GM23338 (cell line): ENCODE measurements at regions not wholly inside any gene's neighbourhood (a gene's known extent, or its start where the extent isn't known, plus 50 kb on each side); places are given as distances from the start of the nearest gene placed in this dataset.

Experiments
- ATAC-seq: fragments of 200-7000 bp; cut with Tn5 transposase; 3 replicates; pipeline ENCODE4 v1.9.1; 2020
- DNase-seq: peaks from one replicate; pipeline ENCODE4 v3.0.0-alpha.2; 2015; ENCODE audit warnings: low spot score
- H2AFZ ChIP-seq: fragments of 200-600 bp; sonication (generic); 2 replicates; pipeline ENCODE4 v1.8.0; 2016; ENCODE audit warnings: antibody characterized with exemption, mild to moderate bottlenecking, moderate library complexity
- H3F3A ChIP-seq: fragments of 200-600 bp; sonication (generic); replicated peaks from 2 replicates; pipeline ENCODE4 v1.8.0; 2017; ENCODE audit warnings: antibody characterized with exemption, mixed run types, low read depth
- H3K27ac ChIP-seq: fragments of 200-600 bp; sonication (generic); 2 replicates; pipeline ENCODE4 v1.6.1; 2016; ENCODE audit warnings: low read depth
- H3K27me3 ChIP-seq: fragments of 200-600 bp; sonication (generic); 2 replicates; pipeline ENCODE4 v1.8.0; 2016; ENCODE audit warnings: mild to moderate bottlenecking, mixed run types, moderate library complexity; ENCODE audit not compliant: insufficient read depth
- H3K36me3 ChIP-seq: fragments of 200-600 bp; sonication (generic); 2 replicates; pipeline ENCODE4 v1.8.0; 2016; ENCODE audit warnings: mild to moderate bottlenecking; ENCODE audit not compliant: insufficient read depth
- H3K4me1 ChIP-seq: fragments of 200-600 bp; sonication (generic); 2 replicates; pipeline ENCODE4 v1.8.0; 2016; ENCODE audit warnings: mild to moderate bottlenecking, moderate library complexity; ENCODE audit not compliant: insufficient read depth
- H3K4me2 ChIP-seq: fragments of 200-600 bp; sonication (generic); 2 replicates; pipeline ENCODE4 v1.7.1; 2017; ENCODE audit warnings: mixed run types
- H3K4me3 ChIP-seq: fragments of 200-600 bp; sonication (generic); 2 replicates; pipeline ENCODE4 v1.6.1; 2016; ENCODE audit warnings: mixed run types
- H3K79me2 ChIP-seq: fragments of 200-600 bp; sonication (generic); replicated peaks from 2 replicates; pipeline ENCODE4 v1.8.0; 2017; ENCODE audit warnings: mild to moderate bottlenecking; ENCODE audit not compliant: insufficient read depth
- H3K9me2 ChIP-seq: fragments of 200-600 bp; sonication (generic); 2 replicates; pipeline ENCODE4 v1.8.0; 2017; ENCODE audit not compliant: insufficient read depth
- H4K20me1 ChIP-seq: fragments of 200-600 bp; sonication (generic); replicated peaks from 2 replicates; pipeline ENCODE4 v1.8.0; 2017; ENCODE audit warnings: mild to moderate bottlenecking; ENCODE audit not compliant: insufficient read depth
- H3K27ac Mint-ChIP-seq: 2 replicates; pipeline ENCODE4 v1.8.0; 2020; ENCODE audit warnings: inconsistent platforms, mild to moderate bottlenecking, moderate library complexity, mixed read lengths
- H3K27me3 Mint-ChIP-seq: 3 replicates; pipeline ENCODE4 v1.8.0; 2022; ENCODE audit warnings: low read depth, mild to moderate bottlenecking, moderate library complexity, mixed read lengths, inconsistent platforms; ENCODE audit not compliant: insufficient read depth, poor library complexity
- H3K36me3 Mint-ChIP-seq: 3 replicates; pipeline ENCODE4 v1.8.0; 2021; ENCODE audit warnings: low read depth, mild to moderate bottlenecking, inconsistent platforms, moderate library complexity, mixed read lengths
- H3K4me1 Mint-ChIP-seq: 3 replicates; pipeline ENCODE4 v1.8.0; 2020; ENCODE audit warnings: mild to moderate bottlenecking, inconsistent platforms, mixed read lengths
- H3K4me3 Mint-ChIP-seq: 3 replicates; pipeline ENCODE4 v1.8.0; 2021; ENCODE audit warnings: moderate library complexity, mild to moderate bottlenecking, inconsistent platforms, mixed read lengths
- H3K9me3 Mint-ChIP-seq: 3 replicates; pipeline ENCODE4 v1.8.0; 2020; ENCODE audit warnings: moderate library complexity, mild to moderate bottlenecking, inconsistent platforms, mixed read lengths
- CREB1 ChIP-seq: fragments of 250-450 bp; sonication (Bioruptor Pico); IDR thresholded peaks from 2 replicates; pipeline ENCODE4 v1.5.0; 2020; ENCODE audit warnings: low read depth, mild to moderate bottlenecking, moderate library complexity
- EZH2 ChIP-seq: fragments of 200-600 bp; sonication (generic); IDR thresholded peaks from one replicate; pipeline ENCODE4 v1.8.0; 2017; ENCODE audit warnings: antibody characterized with exemption, mild to moderate bottlenecking, low read depth; ENCODE audit not compliant: unreplicated experiment
- JUNB ChIP-seq: IDR thresholded peaks from one replicate; pipeline ENCODE4 v1.6.1; 2016; ENCODE audit warnings: antibody characterized with exemption; ENCODE audit not compliant: unreplicated experiment
- NANOG ChIP-seq: IDR thresholded peaks from 2 replicates; pipeline ENCODE4 v1.6.1; 2016; ENCODE audit warnings: antibody characterized with exemption, borderline replicate concordance
- POLR2AphosphoS5 ChIP-seq: IDR thresholded peaks from 2 replicates; pipeline ENCODE4 v1.6.1; 2016; ENCODE audit warnings: antibody characterized with exemption, low read depth
- REST ChIP-seq: IDR thresholded peaks from one replicate; pipeline ENCODE4 v1.6.1; 2018; ENCODE audit warnings: antibody characterized with exemption; ENCODE audit not compliant: unreplicated experiment
- STAT1 ChIP-seq: IDR thresholded peaks from one replicate; pipeline ENCODE4 v1.6.1; 2016; ENCODE audit warnings: antibody characterized with exemption; ENCODE audit not compliant: unreplicated experiment
- ZNF114 ChIP-seq: fragments of 250-450 bp; sonication (Bioruptor Pico); IDR thresholded peaks from 2 replicates; pipeline ENCODE4 v1.5.0; 2020; ENCODE audit warnings: mild to moderate bottlenecking, moderate library complexity
- ZNF331 ChIP-seq: fragments of 250-450 bp; sonication (Bioruptor Pico); IDR thresholded peaks from 2 replicates; pipeline ENCODE4 v1.5.0; 2020; ENCODE audit warnings: low read depth, mild to moderate bottlenecking, moderate library complexity
- TF ChIP-seq, protein P1 (sequence below): fragments of 250-450 bp; sonication (Bioruptor Pico); IDR thresholded peaks from 2 replicates; pipeline ENCODE4 v1.5.0; 2020; ENCODE audit warnings: mild to moderate bottlenecking, moderate library complexity
- TF ChIP-seq, protein P2 (sequence below): IDR thresholded peaks from 2 replicates; pipeline ENCODE4 v1.6.1; 2016; ENCODE audit warnings: antibody characterized with exemption

DNA sequence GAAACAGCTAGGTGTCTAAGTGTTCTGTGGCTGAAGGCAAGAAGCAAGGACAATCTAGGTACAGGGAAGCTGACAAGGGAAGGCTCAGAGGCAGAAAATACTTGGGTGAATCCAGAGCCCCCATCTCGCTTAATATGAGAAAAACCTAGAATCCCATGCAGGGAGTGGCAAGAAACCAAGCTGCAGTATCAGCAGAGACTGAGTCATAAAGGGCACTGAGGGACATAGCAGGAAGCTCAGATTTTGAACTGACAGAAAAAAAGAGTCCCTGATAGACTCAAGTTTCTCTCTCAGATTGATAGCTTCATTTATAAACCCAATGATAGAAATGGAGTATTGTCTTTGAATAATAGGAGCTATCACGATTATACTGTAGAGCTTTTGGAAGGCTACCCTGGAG, 77.3 kb upstream of the KCNJ15 start:
- Histone ChIP-seq H3K4me1 (no peaks in the 10 kb centered on the region), H3K27ac (no peak overlapping the region), H2AFZ (no peak overlapping the region), H3K36me3 (no peaks in the 10 kb centered on the region), H3K4me2 (no peak overlapping the region), H4K20me1 (no peaks in the 10 kb centered on the region), H3K79me2 (no peaks in the 10 kb centered on the region), H3K9me2 (no peaks in the 10 kb centered on the region), H3K27me3 (no peaks in the 10 kb centered on the region), H3F3A (no peaks in the 10 kb centered on the region), H3K4me3 (no peak overlapping the region)
- no peaks in the 10 kb centered on the region for H3K36me3 Mint-ChIP-seq
- no peak overlapping the region for H3K4me3 Mint-ChIP-seq
- H3K9me3 Mint-ChIP-seq, result peaks cover 3% of the 10 kb centered on the region; the same call in 1 of the 3 replicates
- DNase-seq (no peak), ATAC-seq (no peak)
- no peak overlapping the region for H3K27ac Mint-ChIP-seq
- H3K27me3 Mint-ChIP-seq, result no peaks in the 10 kb centered on the region
- TF ChIP-seq CREB1 (CRISPR knock-in tag) (no peak), EZH2 (no peak), ZNF331 (no peak), ZNF114 (no peak), NANOG (no peak), STAT1 (no peak), POLR2AphosphoS5 (no peak)
- TF ChIP-seq, protein P1, sequence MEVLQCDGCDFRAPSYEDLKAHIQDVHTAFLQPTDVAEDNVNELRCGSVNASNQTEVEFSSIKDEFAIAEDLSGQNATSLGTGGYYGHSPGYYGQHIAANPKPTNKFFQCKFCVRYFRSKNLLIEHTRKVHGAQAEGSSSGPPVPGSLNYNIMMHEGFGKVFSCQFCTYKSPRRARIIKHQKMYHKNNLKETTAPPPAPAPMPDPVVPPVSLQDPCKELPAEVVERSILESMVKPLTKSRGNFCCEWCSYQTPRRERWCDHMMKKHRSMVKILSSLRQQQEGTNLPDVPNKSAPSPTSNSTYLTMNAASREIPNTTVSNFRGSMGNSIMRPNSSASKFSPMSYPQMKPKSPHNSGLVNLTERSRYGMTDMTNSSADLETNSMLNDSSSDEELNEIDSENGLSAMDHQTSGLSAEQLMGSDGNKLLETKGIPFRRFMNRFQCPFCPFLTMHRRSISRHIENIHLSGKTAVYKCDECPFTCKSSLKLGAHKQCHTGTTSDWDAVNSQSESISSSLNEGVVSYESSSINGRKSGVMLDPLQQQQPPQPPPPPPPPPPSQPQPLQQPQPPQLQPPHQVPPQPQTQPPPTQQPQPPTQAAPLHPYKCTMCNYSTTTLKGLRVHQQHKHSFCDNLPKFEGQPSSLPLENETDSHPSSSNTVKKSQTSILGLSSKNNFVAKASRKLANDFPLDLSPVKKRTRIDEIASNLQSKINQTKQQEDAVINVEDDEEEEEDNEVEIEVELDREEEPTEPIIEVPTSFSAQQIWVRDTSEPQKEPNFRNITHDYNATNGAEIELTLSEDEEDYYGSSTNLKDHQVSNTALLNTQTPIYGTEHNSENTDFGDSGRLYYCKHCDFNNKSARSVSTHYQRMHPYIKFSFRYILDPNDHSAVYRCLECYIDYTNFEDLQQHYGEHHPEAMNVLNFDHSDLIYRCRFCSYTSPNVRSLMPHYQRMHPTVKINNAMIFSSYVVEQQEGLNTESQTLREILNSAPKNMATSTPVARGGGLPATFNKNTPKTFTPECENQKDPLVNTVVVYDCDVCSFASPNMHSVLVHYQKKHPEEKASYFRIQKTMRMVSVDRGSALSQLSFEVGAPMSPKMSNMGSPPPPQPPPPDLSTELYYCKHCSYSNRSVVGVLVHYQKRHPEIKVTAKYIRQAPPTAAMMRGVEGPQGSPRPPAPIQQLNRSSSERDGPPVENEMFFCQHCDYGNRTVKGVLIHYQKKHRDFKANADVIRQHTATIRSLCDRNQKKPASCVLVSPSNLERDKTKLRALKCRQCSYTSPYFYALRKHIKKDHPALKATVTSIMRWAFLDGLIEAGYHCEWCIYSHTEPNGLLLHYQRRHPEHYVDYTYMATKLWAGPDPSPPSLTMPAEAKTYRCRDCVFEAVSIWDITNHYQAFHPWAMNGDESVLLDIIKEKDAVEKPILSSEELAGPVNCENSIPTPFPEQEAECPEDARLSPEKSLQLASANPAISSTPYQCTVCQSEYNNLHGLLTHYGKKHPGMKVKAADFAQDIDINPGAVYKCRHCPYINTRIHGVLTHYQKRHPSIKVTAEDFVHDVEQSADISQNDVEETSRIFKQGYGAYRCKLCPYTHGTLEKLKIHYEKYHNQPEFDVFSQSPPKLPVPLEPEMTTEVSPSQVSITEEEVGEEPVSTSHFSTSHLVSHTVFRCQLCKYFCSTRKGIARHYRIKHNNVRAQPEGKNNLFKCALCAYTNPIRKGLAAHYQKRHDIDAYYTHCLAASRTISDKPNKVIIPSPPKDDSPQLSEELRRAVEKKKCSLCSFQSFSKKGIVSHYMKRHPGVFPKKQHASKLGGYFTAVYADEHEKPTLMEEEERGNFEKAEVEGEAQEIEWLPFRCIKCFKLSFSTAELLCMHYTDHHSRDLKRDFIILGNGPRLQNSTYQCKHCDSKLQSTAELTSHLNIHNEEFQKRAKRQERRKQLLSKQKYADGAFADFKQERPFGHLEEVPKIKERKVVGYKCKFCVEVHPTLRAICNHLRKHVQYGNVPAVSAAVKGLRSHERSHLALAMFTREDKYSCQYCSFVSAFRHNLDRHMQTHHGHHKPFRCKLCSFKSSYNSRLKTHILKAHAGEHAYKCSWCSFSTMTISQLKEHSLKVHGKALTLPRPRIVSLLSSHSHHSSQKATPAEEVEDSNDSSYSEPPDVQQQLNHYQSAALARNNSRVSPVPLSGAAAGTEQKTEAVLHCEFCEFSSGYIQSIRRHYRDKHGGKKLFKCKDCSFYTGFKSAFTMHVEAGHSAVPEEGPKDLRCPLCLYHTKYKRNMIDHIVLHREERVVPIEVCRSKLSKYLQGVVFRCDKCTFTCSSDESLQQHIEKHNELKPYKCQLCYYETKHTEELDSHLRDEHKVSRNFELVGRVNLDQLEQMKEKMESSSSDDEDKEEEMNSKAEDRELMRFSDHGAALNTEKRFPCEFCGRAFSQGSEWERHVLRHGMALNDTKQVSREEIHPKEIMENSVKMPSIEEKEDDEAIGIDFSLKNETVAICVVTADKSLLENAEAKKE (CRISPR knock-in tag), result no peak
- H3K4me1 Mint-ChIP-seq, result no peaks in the 10 kb centered on the region

DNA sequence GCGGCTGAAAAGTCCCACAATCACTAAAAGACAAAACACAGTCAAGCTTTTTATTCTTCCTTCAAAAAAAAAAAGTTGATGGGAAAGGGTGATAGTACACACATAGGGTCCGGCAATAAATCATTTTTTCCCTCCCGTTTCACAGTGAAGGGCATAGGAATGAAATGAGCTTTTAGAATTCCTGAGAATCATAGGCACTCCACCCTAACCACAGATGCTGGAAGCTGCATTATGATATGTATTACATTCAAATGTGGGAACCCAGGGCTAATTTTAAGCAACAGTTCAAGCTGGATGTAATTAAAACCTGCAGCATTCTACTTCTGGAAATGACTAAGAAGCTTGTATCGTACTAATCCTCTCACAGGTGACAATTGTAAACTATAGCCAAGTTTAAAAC, 75.7 kb upstream of the KCNJ15 start:
- Histone ChIP-seq H3K4me1 (no peaks in the 10 kb centered on the region), H4K20me1 (no peaks in the 10 kb centered on the region), H2AFZ (peak overlapping the region; percentile 14; the same call in 1 of the 2 replicates), H3K27me3 (no peaks in the 10 kb centered on the region), H3K79me2 (no peaks in the 10 kb centered on the region), H3K4me2 (no peak overlapping the region), H3K27ac (no peak overlapping the region), H3K36me3 (no peaks in the 10 kb centered on the region), H3F3A (no peaks in the 10 kb centered on the region), H3K4me3 (no peak overlapping the region), H3K9me2 (no peaks in the 10 kb centered on the region)
- no peaks in the 10 kb centered on the region for H3K27me3 Mint-ChIP-seq
- peaks cover 12% of the 10 kb centered on the region; the same call in 2 of the 3 replicates for H3K9me3 Mint-ChIP-seq
- no peak for DNase-seq
- H3K36me3 Mint-ChIP-seq, result no peaks in the 10 kb centered on the region
- no peaks in the 10 kb centered on the region for H3K4me1 Mint-ChIP-seq
- TF ChIP-seq ZNF114, result no peak
- TF ChIP-seq CREB1 (CRISPR knock-in tag), result no peak
- TF ChIP-seq JUNB, result no peak
- no peak for TF ChIP-seq ZNF331
- TF ChIP-seq STAT1, result no peak
- no peak for TF ChIP-seq REST
- TF ChIP-seq NANOG, result no peak
- TF ChIP-seq POLR2AphosphoS5, result no peak
- TF ChIP-seq, protein P2, sequence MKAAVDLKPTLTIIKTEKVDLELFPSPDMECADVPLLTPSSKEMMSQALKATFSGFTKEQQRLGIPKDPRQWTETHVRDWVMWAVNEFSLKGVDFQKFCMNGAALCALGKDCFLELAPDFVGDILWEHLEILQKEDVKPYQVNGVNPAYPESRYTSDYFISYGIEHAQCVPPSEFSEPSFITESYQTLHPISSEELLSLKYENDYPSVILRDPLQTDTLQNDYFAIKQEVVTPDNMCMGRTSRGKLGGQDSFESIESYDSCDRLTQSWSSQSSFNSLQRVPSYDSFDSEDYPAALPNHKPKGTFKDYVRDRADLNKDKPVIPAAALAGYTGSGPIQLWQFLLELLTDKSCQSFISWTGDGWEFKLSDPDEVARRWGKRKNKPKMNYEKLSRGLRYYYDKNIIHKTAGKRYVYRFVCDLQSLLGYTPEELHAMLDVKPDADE, result no peak
- TF ChIP-seq EZH2, result no peak
- ATAC-seq, result no peak
- H3K27ac Mint-ChIP-seq, result no peak overlapping the region
- H3K4me3 Mint-ChIP-seq, result no peak overlapping the region
